ENCODE measurements at regions not wholly inside any gene's neighbourhood (a gene's known extent, or its start where the extent isn't known, plus 50 kb on each side); places are given as distances from the start of the nearest gene placed in this dataset.

- Histone ChIP-seq H3K27me3 (ENCODE audit: control insufficient read depth, insufficient read depth, low read length) (no peaks in the 10 kb centered on the region), H3K36me3 (replicated peaks; ENCODE audit: control insufficient read depth, insufficient read depth, low read length) (no peaks in the 10 kb centered on the region), H3K4me3 (ENCODE audit: insufficient read depth, low read depth, low read length) (no peak overlapping the region)
- no peak for DNase-seq
Observed at GRCh38 chr10:10460451-10460850, 557.2 kb upstream of the CELF2 start.

DNA sequence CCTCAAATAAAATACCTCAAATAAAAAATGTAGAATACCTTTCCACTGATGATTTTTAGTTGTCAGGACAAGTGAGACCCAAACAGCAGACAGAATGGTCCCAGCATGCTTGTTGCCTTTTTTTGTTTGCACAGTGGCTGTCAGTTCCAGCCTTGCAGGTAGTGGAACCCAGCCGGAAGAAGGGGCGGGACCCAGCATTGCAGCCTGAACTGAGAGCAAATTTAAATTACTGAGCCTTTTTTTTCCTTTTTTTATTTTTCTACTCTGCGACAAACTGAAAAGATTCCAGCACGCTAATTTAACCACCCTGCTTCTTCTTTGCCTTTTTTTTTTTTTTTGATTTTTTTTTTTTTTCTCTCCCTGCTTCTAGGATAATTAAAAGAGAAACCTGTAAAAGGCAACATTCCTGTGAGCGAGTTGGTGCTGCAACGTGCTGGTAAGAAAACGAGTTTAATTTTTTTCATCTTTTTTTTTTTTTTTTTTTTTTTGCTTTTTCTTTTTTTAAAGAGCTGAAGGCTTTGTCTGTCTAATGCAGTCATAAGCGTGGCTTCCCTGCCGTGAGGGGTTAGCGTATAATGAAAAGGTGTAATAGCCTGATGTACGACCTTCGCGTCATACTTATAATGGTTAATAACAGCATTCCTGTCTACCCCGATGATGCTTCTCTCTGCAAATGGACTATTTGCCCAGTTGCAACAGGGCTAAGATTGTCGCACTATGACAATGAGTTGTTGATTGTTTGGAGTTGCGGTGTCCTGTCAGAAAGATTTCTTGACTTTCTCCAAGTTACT, 555.3 kb upstream of the CELF2 start:
- H3K36me3 ChIP-seq (replicated peaks; ENCODE audit: control insufficient read depth, insufficient read depth, low read length) = no peaks in the 10 kb centered on the region
- no peak overlapping the region for H3K4me3 ChIP-seq (ENCODE audit: insufficient read depth, low read depth, low read length)
- H3K27me3 ChIP-seq (ENCODE audit: control insufficient read depth, insufficient read depth, low read length) = no peaks in the 10 kb centered on the region
- no peak for DNase-seq

DNA sequence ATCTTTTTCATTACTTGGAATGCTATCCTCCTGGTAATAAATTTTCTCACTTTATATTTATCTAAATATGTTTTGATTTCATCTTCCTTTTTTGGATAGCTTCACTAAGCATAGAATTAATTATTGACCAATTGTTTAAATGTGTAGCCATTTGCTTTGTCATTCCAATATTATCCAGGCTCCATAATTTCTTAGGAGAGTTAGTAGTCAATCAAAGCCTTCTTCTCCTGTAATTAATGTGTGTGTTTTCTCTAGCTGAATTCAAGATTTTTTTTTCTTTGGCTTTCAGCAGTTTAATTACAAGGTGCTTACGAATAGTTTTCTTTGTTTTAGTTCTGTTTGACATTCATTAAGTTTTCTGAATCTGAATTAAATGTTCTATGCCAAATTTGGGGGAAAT, 545.9 kb upstream of the CELF2 start:
- no peaks in the 10 kb centered on the region for H3K36me3 ChIP-seq (replicated peaks; ENCODE audit: control insufficient read depth, insufficient read depth, low read length)
- no peak overlapping the region for H3K4me3 ChIP-seq (ENCODE audit: insufficient read depth, low read depth, low read length)
- no peaks in the 10 kb centered on the region for H3K27me3 ChIP-seq (ENCODE audit: control insufficient read depth, insufficient read depth, low read length)
- DNase-seq = no peak

- H3K27me3 ChIP-seq (ENCODE audit: control insufficient read depth, insufficient read depth, low read length) = no peaks in the 10 kb centered on the region
- peak; percentile 15 for DNase-seq
- no peaks in the 10 kb centered on the region for H3K36me3 ChIP-seq (replicated peaks; ENCODE audit: control insufficient read depth, insufficient read depth, low read length)
- H3K4me3 ChIP-seq (ENCODE audit: insufficient read depth, low read depth, low read length) = no peak overlapping the region
Observed at GRCh38 chr10:10475812-10476211, 541.9 kb upstream of the CELF2 start.

DNA sequence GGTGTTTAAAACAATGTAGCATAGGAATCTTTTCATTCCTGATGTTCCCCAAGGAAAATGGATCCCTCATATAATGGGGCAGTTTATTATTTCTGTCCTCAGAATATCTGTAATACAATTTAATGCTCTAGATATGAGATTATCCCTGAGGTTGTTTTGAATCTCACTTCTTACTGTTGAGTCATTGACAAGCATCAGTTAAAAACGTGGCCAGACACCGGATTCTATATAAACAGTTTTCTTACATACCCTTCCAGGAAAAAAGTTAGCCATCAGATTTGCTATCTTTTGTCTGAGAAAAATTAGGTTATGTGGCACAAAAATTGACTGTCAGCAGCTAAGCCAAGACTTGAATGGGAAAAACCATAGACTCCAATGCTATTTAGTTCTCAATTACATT, 539.8 kb upstream of the CELF2 start:
- H3K36me3 ChIP-seq (replicated peaks; ENCODE audit: control insufficient read depth, insufficient read depth, low read length) = no peaks in the 10 kb centered on the region
- H3K27me3 ChIP-seq (ENCODE audit: control insufficient read depth, insufficient read depth, low read length) = no peaks in the 10 kb centered on the region
- no peak overlapping the region for H3K4me3 ChIP-seq (ENCODE audit: insufficient read depth, low read depth, low read length)
- no peak for DNase-seq

DNA sequence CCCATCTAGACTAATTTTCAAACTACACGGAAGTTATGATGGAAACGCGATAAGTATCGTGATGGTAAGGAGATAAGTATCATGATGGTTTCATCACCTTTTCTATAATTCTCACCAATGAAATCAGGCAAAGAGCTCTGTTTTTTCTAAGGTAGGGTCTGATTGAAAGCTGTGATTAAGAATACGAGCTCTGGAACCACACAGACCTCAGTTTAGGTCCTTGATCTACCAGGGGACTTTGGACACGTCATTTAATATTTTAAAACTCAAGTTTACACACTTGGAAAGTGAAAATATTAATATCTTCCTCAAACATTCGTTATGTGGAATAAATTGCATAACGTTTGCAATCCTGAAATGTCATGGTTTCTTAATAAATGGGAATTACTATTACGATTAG, 538.2 kb upstream of the CELF2 start:
- Histone ChIP-seq H3K4me3 (ENCODE audit: insufficient read depth, low read depth, low read length) (no peak overlapping the region), H3K36me3 (replicated peaks; ENCODE audit: control insufficient read depth, insufficient read depth, low read length) (no peaks in the 10 kb centered on the region), H3K27me3 (ENCODE audit: control insufficient read depth, insufficient read depth, low read length) (no peaks in the 10 kb centered on the region)
- no peak for DNase-seq

- H3K4me3 ChIP-seq (ENCODE audit: insufficient read depth, low read depth, low read length) = no peak overlapping the region
- H3K36me3 ChIP-seq (replicated peaks; ENCODE audit: control insufficient read depth, insufficient read depth, low read length) = no peaks in the 10 kb centered on the region
Observed at GRCh38 chr10:10482613-10483012, 535.1 kb upstream of the CELF2 start.

GRCh38 chr10:10489076-10489475, 528.6 kb upstream of the CELF2 start:
- Histone ChIP-seq H3K27me3 (ENCODE audit: control insufficient read depth, insufficient read depth, low read length) (no peaks in the 10 kb centered on the region), H3K4me3 (ENCODE audit: insufficient read depth, low read depth, low read length) (no peak overlapping the region), H3K36me3 (replicated peaks; ENCODE audit: control insufficient read depth, insufficient read depth, low read length) (no peaks in the 10 kb centered on the region)
- no peak for DNase-seq

More at GRCh38 chr10:10482613-10483012, 535.1 kb upstream of the CELF2 start:
- DNase-seq = no peak
- H3K27me3 ChIP-seq (ENCODE audit: control insufficient read depth, insufficient read depth, low read length) = no peaks in the 10 kb centered on the region

DNA sequence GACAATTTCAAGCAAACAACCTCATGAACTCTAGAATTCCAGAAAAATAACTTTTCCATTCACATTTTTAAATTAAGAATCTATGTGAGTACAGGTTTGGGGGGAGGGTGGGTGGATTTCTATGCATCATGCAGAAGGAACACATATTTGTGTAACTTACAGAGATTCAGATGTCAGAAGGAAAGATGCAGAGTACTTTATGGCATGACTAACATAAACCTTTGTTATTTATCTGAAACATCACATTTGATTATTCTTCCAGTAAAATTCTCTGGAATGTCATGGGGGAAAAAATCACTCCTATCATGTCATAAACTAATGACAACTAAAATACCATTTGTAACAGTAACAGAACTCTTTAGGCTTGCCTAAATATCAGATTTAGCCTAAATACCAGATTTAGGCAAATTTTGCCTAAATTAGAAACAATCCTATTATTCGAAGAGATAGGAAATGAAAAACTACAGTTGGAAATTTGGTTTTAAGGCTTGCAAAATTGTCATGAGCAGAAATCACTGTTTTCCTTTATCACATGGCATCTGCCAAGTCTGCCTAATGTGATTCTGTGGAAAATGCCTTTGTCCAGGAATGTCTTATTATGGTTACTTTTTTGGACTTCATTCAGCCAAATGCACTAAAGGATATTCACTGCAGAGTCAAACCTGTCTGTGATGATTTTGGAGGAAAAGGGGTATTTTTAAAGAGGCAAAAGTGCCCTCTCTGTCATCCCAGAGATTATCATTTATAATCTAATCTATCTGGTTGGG, 527.7 kb upstream of the CELF2 start:
- H3K27me3 ChIP-seq (ENCODE audit: control insufficient read depth, insufficient read depth, low read length) = no peaks in the 10 kb centered on the region
- no peaks in the 10 kb centered on the region for H3K36me3 ChIP-seq (replicated peaks; ENCODE audit: control insufficient read depth, insufficient read depth, low read length)
- DNase-seq = no peak
- no peak overlapping the region for H3K4me3 ChIP-seq (ENCODE audit: insufficient read depth, low read depth, low read length)

DNA sequence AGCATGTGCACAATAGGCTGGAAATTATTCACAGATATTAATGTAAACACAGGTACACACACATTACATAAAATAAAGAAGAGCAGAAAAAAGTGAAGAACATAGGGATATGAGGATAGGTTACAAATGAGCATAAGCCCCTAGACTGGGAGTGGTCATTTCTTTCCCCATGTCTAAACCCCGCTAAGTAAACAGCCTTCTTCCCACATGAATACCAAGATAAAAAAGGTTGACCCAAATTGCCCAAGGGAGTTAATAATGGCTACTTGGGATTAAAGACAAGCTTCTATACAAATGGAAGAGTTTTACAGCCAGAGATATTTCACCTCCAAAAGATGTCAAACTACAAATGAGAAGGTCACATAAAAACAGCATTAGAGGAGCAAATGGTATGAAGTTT, 527.1 kb upstream of the CELF2 start:
- no peak for DNase-seq
- Histone ChIP-seq H3K27me3 (ENCODE audit: control insufficient read depth, insufficient read depth, low read length) (no peaks in the 10 kb centered on the region), H3K36me3 (replicated peaks; ENCODE audit: control insufficient read depth, insufficient read depth, low read length) (no peaks in the 10 kb centered on the region), H3K4me3 (ENCODE audit: insufficient read depth, low read depth, low read length) (no peak overlapping the region)

DNA sequence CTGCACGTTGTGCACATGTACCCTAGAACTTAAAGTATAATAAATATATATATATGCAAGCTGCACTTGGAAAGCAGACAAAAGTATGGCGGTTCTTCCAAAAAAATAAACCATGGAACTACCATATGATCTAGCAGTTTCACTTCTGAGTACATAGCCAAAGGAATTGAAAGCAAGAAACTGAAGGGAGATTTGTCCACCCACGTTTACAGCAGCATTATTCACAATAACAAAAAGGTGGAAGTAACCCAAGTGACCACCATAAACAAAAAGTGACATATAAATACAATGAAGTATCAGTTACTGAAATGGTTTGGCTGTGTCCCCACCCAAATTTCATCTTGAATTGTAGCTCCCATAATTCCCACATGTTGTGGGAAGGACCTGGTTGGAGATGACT, 525.3 kb upstream of the CELF2 start:
- DNase-seq = no peak
- Histone ChIP-seq H3K36me3 (replicated peaks; ENCODE audit: control insufficient read depth, insufficient read depth, low read length) (no peaks in the 10 kb centered on the region), H3K27me3 (ENCODE audit: control insufficient read depth, insufficient read depth, low read length) (no peaks in the 10 kb centered on the region), H3K4me3 (ENCODE audit: insufficient read depth, low read depth, low read length) (no peak overlapping the region)

GRCh38 chr10:10493833-10494232, 523.8 kb upstream of the CELF2 start:
- Histone ChIP-seq H3K4me3 (ENCODE audit: insufficient read depth, low read depth, low read length) (no peak overlapping the region), H3K27me3 (ENCODE audit: control insufficient read depth, insufficient read depth, low read length) (no peaks in the 10 kb centered on the region), H3K36me3 (replicated peaks; ENCODE audit: control insufficient read depth, insufficient read depth, low read length) (no peaks in the 10 kb centered on the region)
- no peak for DNase-seq

DNA sequence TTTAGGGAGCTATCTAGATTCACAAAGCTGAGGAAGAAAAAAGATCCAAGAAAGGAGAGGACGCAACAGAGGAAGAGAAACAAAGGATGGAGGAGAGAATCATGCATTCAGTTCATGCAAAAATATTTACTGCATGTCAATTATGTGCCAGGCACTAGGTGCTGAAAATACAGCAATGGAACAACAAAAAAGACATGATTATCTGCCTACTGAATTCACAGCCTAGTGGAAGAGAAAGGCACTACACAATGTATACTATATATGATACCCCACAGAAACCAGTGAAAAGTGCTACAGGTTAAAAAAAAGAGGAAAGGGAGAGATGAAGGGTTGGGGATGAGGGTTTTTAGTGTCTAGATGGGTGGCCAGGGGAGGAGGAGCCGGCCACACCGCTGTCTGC, 520.4 kb upstream of the CELF2 start:
- no peaks in the 10 kb centered on the region for H3K27me3 ChIP-seq (ENCODE audit: control insufficient read depth, insufficient read depth, low read length)
- H3K4me3 ChIP-seq (ENCODE audit: insufficient read depth, low read depth, low read length) = no peak overlapping the region
- no peak for DNase-seq
- H3K36me3 ChIP-seq (replicated peaks; ENCODE audit: control insufficient read depth, insufficient read depth, low read length) = no peaks in the 10 kb centered on the region

DNA sequence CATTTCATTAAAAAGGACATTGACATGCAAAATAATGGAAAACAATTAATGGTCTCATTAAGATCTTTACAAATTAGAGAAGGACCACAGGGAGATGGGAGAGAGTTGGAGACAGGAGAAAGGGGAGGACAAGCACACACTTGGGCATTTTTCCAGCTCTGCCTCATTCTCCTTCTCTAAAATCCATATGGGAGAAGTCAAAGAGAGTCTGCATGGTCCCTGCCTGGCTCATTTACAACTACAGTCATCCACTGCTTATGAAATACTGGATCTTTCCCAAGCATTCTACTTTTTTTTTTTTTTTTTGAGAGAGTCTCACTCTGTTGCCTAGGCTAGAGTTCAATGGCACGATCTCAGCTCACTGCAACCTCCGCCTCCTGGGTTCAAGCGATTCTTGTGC, 518.9 kb upstream of the CELF2 start:
- H3K27me3 ChIP-seq (ENCODE audit: control insufficient read depth, insufficient read depth, low read length) = no peaks in the 10 kb centered on the region
- no peak for DNase-seq
- H3K36me3 ChIP-seq (replicated peaks; ENCODE audit: control insufficient read depth, insufficient read depth, low read length) = no peaks in the 10 kb centered on the region
- H3K4me3 ChIP-seq (ENCODE audit: insufficient read depth, low read depth, low read length) = no peak overlapping the region

DNA sequence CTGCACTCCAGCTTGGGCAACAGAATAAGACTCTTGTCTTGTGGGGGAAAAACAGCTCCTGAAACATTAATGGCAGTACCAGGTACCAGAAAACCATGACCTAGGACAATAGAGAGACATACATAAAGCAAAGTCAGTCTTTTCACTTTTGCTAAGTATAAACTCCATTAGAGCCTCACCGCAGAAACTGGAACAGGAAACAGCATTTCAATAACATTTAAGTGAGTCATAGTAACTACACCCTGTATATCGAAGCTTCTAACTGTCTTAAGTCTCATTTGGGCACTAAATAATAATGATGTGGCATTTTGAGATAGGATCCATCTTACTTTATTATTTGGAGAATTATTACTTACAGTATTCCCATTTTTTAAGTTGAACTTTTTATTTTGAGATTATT, 517.8 kb upstream of the CELF2 start:
- no peak overlapping the region for H3K4me3 ChIP-seq (ENCODE audit: insufficient read depth, low read depth, low read length)
- H3K36me3 ChIP-seq (replicated peaks; ENCODE audit: control insufficient read depth, insufficient read depth, low read length) = no peaks in the 10 kb centered on the region
- no peak for DNase-seq
- H3K27me3 ChIP-seq (ENCODE audit: control insufficient read depth, insufficient read depth, low read length) = no peaks in the 10 kb centered on the region
